Progenitor cell of endocrine pancreas (in vitro differentiated cells): ENCODE measurements at regions not wholly inside any gene's neighbourhood (a gene's known extent, or its start where the extent isn't known, plus 50 kb on each side); places are given as distances from the start of the nearest gene placed in this dataset.

Experiments
- DNase-seq: peaks from one replicate; pipeline ENCODE4 v3.0.0; 2021; ENCODE audit warnings: low spot score; ENCODE audit not compliant: unreplicated experiment
- H3K27ac Mint-ChIP-seq: 2 replicates; pipeline ENCODE4 v1.8.0; 2021; ENCODE audit warnings: mild to moderate bottlenecking, moderate library complexity, mixed read lengths
- H3K27me3 Mint-ChIP-seq: 2 replicates; pipeline ENCODE4 v1.8.0; 2021; ENCODE audit warnings: mixed read lengths
- H3K36me3 Mint-ChIP-seq: 2 replicates; pipeline ENCODE4 v1.8.0; 2022; ENCODE audit warnings: mixed read lengths; ENCODE audit not compliant: insufficient read depth
- H3K4me1 Mint-ChIP-seq: 2 replicates; pipeline ENCODE4 v1.8.0; 2021; ENCODE audit warnings: low read depth, mixed read lengths
- H3K4me3 Mint-ChIP-seq: 2 replicates; pipeline ENCODE4 v1.8.0; 2021; ENCODE audit warnings: low read depth, mild to moderate bottlenecking, moderate library complexity, mixed read lengths
- H3K9me3 Mint-ChIP-seq: 2 replicates; pipeline ENCODE4 v1.8.0; 2021; ENCODE audit warnings: low read depth, mixed read lengths
- CTCF ChIP-seq: fragments of 200-600 bp; sonication (generic); IDR thresholded peaks from one replicate; pipeline ENCODE4 v1.5.0; 2021; ENCODE audit warnings: antibody characterized with exemption, mild to moderate bottlenecking; ENCODE audit not compliant: unreplicated experiment

GRCh38 chr5:174384509-174384947 lies 339.0 kb downstream of the NSG2 start:
- Mint-ChIP-seq H3K27me3 (peaks cover 18% of the 10 kb centered on the region), H3K4me3 (no peak overlapping the region), H3K27ac (no peak overlapping the region), H3K36me3 (no peaks in the 10 kb centered on the region), H3K9me3 (no peaks in the 10 kb centered on the region), H3K4me1 (no peaks in the 10 kb centered on the region)
- no peak for TF ChIP-seq CTCF
- no peak for DNase-seq

GRCh38 chr5:174386306-174386705 lies 338.1 kb upstream of the MSX2 start:
- Mint-ChIP-seq H3K36me3 (no peaks in the 10 kb centered on the region), H3K9me3 (no peaks in the 10 kb centered on the region), H3K27ac (no peak overlapping the region), H3K27me3 (peaks cover 11% of the 10 kb centered on the region), H3K4me3 (no peak overlapping the region), H3K4me1 (no peaks in the 10 kb centered on the region)
- TF ChIP-seq CTCF: no peak
- DNase-seq: no peak

GRCh38 chr5:174386846-174387245 lies 337.5 kb upstream of the MSX2 start:
- no peak overlapping the region for H3K27ac Mint-ChIP-seq
- TF ChIP-seq CTCF: no peak
- no peak overlapping the region for H3K4me3 Mint-ChIP-seq
- H3K4me1 Mint-ChIP-seq: no peaks in the 10 kb centered on the region
- no peak for DNase-seq
- no peaks in the 10 kb centered on the region for H3K9me3 Mint-ChIP-seq
- H3K36me3 Mint-ChIP-seq: no peaks in the 10 kb centered on the region
- H3K27me3 Mint-ChIP-seq: peaks cover 12% of the 10 kb centered on the region

GRCh38 chr5:174387448-174387847 lies 336.9 kb upstream of the MSX2 start:
- H3K4me1 Mint-ChIP-seq: no peaks in the 10 kb centered on the region
- DNase-seq: no peak
- no peaks in the 10 kb centered on the region for H3K36me3 Mint-ChIP-seq
- H3K27ac Mint-ChIP-seq: no peak overlapping the region
- H3K27me3 Mint-ChIP-seq: peaks cover 18% of the 10 kb centered on the region
- no peaks in the 10 kb centered on the region for H3K9me3 Mint-ChIP-seq
- no peak for TF ChIP-seq CTCF
- H3K4me3 Mint-ChIP-seq: no peak overlapping the region

- Mint-ChIP-seq H3K27me3 (peaks cover 30% of the 10 kb centered on the region), H3K36me3 (no peaks in the 10 kb centered on the region), H3K4me3 (no peak overlapping the region), H3K9me3 (no peaks in the 10 kb centered on the region), H3K4me1 (peaks cover 1% of the 10 kb centered on the region), H3K27ac (no peak overlapping the region)
- no peak for TF ChIP-seq CTCF
- DNase-seq: no peak
Measured at GRCh38 chr5:174392892-174393291, 331.5 kb upstream of the MSX2 start.
